RKO (cell line): ENCODE measurements at regions not wholly inside any gene's neighbourhood (a gene's known extent, or its start where the extent isn't known, plus 50 kb on each side); places are given as distances from the start of the nearest gene placed in this dataset.
"Not testable (repeated sequence)": the region's sequence is repeated elsewhere in the genome, so short reads cannot be mapped to it uniquely, and the experiment has no call there.

Experiments used
- DNase-seq: peaks from one replicate; pipeline ENCODE4 v3.0.0-alpha.2; 2016; ENCODE audit warnings: low spot score

DNA sequence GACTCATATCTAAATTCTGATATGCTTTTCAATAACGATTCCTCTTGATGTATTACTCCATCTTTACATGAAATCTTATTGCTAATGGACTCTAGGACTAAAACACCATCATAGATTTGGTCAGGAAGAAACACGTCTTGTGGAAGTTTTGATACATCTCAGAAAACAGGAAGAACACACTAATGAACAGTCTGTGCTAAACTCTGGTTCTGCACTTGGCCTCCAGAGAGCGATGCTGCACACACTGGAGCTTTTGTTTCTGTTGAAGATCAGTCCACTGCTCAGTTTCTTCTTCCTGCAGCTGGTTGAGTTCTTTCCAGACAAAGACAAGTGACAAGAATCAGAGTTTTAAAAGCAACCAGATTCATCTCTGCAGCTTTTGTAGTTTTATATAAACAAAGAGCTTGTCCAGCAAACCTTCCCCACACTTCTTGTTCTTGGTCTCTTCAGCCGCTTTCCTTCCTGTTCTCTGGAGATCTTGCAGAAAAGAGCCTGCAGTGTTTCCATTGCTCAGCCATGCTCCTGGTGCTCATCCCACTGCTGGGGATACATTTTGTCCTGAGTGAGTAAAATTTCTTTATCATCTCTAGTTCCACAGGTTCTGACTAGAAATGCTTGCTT is 229.1 kb upstream of the OR4E1 start:
- no peak for DNase-seq

DNA sequence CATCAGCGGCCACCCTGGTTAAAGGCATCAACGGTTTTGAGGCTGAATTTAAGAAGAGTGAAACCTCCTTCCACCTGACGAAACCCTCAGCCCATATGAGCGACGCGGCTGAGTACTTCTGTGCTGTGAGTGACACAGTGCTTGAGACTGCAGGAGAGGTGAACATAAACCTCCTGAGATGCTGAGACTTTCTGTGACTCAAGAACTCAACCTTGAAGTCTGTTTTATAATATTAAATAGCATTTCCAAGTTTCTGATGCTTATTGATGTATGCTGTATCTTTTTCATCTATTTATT is 221.2 kb upstream of the OR4E1 start:
- DNase-seq: not testable (repeated sequence)

DNA sequence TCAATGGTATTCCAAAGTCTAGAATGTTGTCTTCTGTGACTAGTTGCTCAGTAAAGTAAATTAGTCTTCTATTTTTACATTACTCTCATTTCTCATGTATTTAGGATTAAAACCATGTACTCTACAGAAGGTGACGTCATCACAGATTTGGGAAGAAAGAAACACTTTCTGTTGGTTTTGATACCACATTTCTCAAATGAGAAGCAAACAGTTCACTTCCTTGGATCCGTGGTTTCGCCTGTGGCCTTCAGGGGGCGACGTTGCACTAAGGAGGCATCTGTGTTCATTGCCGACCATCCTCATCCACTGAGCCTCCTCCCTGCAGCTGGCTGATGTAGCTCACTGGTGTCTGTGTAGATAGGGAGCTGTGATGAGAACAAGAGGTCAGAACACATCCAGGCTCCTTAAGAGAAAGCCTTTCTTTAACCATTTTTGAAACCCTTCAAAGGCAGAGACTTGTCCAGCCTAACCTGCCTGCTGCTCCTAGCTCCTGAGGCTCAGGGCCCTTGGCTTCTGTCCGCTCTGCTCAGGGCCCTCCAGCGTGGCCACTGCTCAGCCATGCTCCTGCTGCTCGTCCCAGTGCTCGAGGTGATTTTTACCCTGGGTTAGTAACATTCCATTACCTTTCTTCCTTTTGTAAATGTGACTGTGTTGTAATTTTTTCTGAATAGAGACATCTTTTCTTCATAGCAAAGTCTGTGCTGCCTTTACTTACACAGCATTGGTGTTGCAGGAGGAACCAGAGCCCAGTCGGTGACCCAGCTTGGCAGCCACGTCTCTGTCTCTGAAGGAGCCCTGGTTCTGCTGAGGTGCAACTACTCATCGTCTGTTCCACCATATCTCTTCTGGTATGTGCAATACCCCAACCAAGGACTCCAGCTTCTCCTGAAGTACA is 220.6 kb upstream of the OR4E1 start:
- no peak for DNase-seq

DNA sequence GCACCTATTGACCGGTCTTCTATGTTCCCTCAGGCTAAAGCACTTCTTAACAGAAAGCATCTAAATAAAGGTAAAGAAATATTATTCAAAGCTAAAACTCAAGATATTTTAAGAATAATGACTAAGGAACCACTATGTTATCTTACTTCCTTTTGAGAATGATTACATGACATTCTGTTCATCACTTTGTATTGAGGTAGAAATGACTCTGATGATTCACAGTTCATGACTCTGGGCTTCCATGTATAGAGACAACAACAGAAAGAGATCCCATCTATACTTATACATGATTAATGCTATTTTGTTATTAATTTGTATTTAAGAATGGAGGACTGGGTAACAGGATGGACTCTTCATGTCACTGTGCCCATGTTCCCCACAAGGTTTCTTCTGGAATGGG is 218.3 kb upstream of the OR4E1 start:
- no peak for DNase-seq

DNA sequence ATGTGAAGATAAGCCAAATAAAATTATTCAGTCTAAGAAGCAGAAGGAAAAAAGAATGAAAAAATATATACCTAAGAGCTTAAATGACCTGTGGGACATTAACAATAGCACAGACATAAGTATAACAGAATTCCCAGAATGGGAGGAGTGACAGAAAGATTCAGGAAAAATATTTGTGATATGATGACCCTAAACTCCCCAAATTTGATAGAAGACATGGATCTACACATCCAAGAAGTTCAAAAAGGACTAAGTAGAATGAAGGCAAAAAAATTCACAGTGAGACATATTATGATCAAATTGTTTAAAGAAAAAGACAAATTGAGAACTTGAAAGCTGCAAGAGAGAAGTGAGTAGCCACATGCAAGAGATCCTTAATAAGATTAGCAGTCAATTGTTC is 211.4 kb upstream of the OR4E1 start:
- no peak for DNase-seq

DNA sequence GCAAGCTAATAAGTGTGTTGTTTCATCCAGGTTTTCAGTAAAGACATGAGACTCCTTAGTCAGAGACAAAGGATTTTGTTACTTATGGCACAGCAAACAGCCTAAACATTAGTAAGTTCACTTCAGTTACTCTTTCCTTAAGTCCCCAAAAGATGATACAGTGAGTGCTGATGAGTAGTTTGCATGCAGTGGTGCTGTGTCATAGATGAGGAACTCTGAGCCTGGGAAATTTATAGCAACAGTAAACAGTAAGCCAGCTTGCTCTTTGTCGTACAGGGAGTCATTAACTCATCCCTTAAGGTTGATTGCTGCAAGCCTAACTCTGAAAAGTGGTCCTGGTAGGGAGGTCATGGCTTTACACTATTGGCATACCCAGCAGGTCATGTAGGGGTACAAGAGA is 208.6 kb upstream of the OR4E1 start:
- peak; percentile 31 for DNase-seq

DNA sequence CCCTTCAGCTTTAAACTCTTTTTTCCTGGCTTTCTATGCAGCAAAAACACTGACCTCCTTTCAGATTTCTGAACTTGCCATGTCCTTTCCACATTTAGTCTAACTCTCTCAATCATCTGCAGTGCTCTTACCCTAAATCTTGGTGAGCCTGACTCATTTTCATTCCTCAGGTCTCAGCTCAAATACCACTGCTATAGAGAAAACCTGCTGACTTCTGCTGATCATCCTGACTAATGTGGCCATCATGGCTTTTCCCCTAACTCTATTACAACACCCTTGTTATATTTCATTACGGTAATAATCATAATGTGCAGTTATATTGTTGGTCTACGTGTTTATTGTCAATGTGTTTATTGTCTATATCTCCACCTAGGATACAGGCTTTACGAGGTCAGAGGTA is 207.3 kb upstream of the OR4E1 start:
- DNase-seq: no peak

DNA sequence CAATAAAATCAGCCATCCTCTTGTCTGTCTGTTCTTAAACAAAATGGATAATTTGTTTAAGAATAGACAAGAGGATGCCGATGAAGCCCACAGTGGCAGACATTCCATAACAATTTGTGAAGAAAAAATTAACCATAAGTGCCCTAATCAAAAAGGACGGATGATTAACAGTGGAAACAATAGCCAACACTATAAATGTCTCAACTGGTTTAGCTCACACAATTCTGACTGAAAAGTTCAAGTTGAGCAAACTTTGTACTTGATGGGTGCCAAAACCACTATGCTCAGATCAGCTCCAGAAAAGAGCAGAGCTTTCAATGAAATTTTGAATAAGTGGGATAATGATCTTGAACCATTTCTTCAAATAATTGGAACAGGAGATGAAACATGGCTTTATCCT is 202.2 kb upstream of the OR4E1 start:
- no peak for DNase-seq

DNA sequence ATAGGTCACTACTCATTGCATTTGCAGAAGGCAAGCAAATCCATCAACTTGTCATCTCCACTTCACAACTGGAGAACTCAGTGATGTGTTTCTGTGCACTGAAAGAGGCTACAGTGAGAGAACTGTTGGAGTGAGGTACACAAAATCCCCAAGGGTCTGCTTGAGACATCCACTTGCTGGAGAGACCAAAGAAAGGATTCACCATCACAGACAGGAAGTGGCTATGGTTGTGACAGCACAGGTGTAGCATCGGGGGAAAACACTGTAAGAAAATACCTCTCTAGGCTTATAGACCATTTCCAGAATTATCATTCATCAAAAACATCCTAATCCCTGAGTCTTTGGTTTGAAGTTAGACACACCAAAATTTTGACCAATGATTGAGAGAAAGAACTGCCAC is 201.3 kb upstream of the OR4E1 start:
- DNase-seq: no peak

DNA sequence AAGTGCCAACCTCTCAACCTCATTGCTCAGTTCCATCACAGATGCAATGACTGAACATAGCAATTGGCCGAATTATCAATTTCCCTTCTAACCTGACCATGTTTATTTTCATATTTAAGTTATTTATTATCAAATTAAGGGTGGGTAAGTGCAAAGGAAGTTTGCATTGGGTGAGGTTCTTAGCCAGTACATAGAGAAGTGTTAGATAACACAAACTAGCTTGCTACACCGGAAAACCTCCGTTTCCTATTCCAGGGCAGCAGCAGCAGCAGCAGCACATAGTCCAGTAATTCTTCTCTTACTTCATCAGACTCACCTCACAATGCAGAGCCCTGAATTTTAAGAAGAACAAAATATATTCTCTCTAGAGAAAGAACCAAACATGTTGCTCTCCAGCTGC is 200.5 kb upstream of the OR4E1 start:
- no peak for DNase-seq

DNA sequence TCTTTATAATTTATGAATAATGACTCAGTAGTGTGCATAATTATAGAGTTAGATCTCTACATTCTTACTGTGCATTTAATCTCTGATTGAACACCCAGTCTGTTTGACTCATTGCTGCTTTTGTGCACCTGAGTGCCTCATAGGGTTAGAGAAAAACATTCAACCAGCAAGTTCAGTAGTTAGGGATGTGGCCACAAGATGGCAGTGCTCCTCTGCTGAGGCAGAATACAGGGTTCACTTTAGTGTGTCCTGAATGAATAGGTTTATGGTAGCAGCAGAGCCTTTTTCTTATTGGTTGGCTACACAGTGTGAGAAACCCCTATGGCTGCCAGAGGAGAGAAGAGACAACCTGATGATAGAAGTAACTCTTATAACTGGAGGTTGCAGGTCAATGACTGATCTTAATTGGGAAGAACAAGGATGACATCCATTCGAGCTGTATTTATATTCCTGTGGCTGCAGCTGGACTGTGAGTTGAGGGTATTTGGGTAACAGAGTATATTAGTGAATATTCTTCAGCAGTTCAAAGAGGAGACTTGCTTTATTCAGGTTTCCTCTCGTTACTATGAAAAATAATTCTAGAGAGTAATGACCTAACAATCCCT is 194.9 kb upstream of the OR4E1 start:
- DNase-seq: peak; percentile 69

DNA sequence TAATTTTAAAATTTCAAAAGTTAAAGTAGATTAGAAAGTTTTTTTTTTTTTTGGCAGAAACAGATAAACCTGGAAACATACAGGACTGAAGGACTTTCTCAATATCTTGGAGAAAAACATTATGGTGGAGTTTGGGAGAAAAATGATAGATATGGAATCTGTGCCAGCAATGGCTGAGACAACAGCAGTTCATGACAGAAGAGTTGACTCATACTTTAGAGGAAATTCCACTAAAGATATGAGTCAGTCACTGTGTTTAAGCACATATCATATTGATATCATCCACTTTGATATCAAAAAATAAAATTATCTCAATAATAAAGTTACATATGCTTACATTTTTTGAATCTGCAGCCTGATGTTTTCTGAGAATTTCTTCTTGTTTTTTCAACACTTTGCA is 193.9 kb upstream of the OR4E1 start:
- peak; percentile 56 for DNase-seq

DNA sequence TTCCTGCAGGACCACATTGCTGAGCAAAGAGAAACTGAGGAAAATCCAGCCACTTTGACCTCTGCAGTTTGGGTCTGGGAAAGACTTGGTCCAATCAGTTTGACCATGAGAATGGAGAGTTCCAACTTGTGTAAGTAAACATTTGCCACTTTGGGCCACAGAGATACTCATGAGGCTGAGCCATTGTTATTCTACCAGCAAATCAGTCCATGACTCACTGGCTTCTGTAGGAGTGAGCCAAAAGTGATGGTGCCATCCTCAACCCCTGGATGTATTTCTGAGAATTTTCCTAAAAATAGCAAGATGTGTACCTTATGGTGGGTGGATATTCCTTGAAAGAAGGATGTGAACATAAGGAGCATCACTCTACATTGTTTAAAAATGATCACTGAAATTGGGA is 192.9 kb upstream of the OR4E1 start:
- DNase-seq: no peak

DNA sequence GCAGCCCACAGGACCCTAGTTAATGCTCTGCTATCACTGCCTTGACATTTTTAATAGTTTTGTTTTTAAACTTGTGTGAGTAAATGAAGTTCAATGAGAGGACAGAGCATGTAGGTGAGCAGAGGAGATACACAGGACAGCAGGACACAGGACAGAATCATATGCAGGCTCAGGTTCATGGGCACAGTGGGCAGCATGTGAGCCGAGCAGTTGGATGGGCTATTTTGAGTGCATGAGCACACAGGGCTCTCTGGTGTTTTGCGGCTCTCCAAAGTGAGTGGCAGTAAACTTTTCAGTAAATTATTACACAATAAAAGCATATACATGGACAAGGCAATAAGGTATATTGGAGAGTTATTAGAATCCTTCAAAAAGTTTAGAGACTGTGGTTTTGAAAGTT is 189.7 kb upstream of the OR4E1 start:
- DNase-seq: no peak

DNA sequence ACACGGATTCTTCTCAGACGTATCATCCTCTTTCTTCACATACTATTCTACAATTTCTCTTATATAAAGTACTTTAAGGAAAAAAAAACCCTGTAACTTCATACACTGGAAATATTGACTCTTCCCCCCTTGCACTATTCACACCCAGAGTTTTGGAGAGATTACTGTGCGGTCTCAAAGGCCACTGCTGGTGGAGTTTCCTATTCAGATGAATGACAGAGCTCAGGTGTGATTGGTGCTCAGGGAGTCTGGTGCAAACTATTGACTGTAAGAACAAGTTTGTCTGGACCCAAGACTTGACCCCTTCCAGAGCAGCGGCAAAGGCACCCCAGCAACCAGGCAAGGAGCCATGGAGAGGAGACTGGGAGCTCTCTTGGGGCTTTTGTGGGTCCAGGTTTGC is 187.5 kb upstream of the OR4E1 start:
- no peak for DNase-seq

DNA sequence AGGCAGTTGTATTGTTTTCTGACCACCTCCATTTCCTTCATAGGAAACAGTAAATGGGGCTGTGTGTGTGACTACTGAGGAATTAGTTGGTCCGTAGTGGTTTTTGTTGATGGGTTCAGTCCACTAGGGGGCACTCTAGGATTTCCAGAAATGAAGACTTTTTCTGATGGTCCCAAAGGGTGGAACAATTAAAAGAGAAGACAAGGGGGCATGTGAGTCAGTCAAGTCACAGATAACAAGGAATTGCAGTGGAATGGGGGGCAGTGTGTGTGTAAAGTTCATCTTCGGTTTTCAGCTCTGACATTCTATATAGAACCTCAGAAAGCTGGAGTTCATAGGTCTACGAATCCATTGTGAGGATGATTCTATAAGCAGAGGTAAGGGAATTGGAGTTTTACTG is 186.6 kb upstream of the OR4E1 start:
- DNase-seq: no peak

DNA sequence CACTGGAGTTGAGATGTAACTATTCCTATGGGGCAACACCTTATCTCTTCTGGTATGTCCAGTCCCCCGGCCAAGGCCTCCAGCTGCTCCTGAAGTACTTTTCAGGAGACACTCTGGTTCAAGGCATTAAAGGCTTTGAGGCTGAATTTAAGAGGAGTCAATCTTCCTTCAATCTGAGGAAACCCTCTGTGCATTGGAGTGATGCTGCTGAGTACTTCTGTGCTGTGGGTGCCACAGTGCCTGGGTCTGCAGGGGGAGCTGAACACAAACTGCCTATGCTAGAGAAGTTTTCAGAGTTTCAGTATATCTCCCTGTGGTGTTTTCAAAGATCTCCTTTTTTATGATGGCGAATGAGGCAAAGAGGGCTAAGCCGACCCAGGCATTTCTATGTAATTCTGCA is 179.2 kb upstream of the OR4E1 start:
- DNase-seq: no peak

DNA sequence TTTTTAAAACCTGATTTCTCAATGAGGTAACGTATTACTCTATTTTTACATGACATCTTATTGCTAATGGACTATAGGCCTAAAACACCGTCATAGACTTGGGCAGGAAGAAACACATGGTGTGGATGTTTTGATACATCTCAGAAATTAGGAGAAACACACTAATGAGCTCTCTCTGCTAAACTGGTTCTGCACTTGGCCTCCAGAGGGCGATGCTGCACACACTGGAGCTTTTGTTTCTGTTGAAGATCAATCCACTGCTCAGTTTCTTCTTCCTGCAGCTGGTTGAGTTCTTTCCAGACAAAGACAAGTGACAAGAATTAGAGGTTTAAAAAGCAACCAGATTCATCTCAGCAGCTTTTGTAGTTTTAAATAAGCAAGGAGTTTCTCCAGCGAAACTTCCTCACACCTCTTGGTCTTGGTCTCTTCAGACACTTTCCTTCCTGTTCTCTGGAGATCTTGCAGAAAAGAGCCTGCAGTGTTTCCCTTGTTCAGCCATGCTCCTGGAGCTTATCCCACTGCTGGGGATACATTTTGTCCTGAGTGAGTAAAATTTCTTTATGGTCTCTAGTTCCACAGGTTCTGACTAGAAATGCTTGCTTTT is 178.5 kb upstream of the OR4E1 start:
- DNase-seq: peak; percentile 37

DNA sequence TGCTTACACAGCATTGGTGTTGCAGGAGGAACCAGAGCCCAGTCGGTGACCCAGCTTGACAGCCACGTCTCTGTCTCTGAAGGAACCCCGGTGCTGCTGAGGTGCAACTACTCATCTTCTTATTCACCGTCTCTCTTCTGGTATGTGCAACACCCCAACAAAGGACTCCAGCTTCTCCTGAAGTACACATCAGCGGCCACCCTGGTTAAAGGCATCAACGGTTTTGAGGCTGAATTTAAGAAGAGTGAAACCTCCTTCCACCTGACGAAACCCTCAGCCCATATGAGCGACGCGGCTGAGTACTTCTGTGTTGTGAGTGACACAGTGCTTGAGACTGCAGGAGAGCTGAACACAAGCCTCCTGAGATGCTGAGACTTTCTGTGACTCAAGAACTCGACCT is 173.3 kb upstream of the OR4E1 start:
- not testable (repeated sequence) for DNase-seq

DNA sequence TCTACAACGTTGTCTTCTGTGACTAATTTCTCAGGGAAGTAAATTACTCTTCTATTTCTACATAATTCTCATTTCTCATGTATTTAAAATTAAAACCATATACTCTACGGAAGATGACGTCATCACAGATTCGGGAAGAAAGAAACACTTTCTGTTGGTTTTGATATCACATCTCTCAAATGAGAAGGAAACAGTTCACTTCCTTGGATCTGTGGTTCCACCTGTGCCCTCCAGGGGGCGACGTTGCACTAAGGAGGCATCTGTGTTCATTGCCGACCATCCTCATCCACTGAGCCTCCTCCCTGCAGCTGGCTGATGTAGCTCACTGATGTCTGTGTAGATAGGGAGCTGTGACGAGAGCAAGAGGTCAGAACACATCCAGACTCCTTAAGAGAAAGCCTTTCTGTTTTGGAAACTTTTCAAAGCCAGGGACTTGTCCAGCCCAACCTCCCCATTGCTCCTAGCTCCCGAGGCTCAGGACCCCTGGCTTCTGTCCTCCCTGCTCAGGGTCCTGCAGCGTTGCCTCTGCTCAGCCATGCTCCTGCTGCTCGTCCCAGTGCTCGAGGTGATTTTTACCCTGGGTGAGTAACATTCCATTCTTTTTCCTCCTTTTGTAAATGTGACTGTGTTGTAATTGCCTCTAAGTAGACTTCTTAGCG is 172.7 kb upstream of the OR4E1 start:
- DNase-seq: peak; percentile 45

DNA sequence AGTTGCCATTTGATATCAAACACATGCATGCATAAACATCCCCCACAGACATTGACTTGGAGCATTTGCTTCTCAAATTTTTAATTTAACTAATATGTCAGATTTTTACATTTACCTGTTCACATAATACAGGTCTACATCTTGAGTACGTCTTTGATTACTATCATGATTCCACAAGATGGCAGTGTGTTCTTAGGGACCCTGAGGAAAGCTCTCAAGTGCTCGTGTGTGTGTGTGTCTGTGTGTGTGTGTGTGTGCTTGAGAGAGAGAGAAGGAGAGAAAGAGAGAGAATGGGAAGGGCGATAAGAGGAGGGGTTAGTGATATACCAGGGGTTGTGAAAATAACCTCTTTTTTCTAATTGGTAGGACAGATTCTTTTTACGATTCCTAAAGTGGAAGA is 167.1 kb upstream of the OR4E1 start:
- no peak for DNase-seq

DNA sequence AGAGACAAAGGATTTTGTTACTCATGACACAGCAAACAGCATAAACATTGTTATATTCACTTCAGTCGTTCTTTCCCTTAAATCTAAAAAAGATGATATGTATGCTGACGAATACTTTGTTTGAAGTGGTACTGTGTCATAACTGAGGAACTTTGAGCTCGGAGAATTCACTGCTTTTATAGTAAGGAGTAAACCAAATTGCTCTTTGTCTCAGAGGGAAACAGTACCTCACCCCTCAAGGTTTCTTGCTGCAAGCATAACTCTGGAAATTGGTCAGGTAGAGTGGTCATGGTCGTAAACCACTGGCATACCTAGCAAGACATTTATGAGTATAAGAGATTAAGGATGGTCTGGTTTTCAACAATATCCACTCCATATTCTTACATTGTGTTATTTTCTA is 160.2 kb upstream of the OR4E1 start:
- no peak for DNase-seq

DNA sequence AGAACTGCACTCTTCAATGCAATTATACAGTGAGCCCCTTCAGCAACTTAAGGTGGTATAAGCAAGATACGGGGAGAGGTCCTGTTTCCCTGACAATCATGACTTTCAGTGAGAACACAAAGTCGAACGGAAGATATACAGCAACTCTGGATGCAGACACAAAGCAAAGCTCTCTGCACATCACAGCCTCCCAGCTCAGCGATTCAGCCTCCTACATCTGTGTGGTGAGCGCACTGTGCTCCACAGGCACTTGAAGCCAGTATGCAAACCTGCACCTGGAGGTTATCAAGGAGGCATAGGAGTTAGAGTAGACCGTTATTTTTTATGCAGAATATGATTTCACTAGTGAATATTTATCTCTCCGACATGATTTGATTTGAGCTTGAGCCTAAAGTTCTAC is 152.2 kb upstream of the OR4E1 start:
- DNase-seq: no peak
